ENCODE measurements at regions not wholly inside any gene's neighbourhood (a gene's known extent, or its start where the extent isn't known, plus 50 kb on each side); places are given as distances from the start of the nearest gene placed in this dataset.

- Histone ChIP-seq H3K27ac (ENCODE audit: low read depth, low read length) (no peak overlapping the region), H3K9me3 (ENCODE audit: control insufficient read depth, insufficient read depth, low read length) (no peaks in the 10 kb centered on the region), H3K27me3 (ENCODE audit: control insufficient read depth, insufficient read depth, low read length) (no peaks in the 10 kb centered on the region), H3K4me3 (ENCODE audit: low read depth, low read length) (no peak overlapping the region)
- DNase-seq (ENCODE audit: low read depth, low spot score) = no peak
- ChIA-PET POLR2A (no interaction called here), CTCF (interaction anchor here (0.5 kb wide), 1 partner anchor 426 kb away, joined by 8 read pairs; no protein-coding TSS in a partner anchor)
- TF ChIP-seq CTCF (IDR thresholded peaks at IDR 0.05; ENCODE audit: low read depth, low read length) = no peak
These were observed 130.0 kb upstream of the ARHGAP5 start for GRCh38 chr14:31947076-31947475.

- DNase-seq (ENCODE audit: low read depth, low spot score) = no peak
- POLR2A ChIA-PET = no interaction called here
These were observed 129.2 kb upstream of the ARHGAP5 start for GRCh38 chr14:31947680-31948595.

GRCh38 chr14:31949709-31950108 is 127.4 kb upstream of the ARHGAP5 start:
- Histone ChIP-seq H3K27me3 (ENCODE audit: control insufficient read depth, insufficient read depth, low read length) (no peaks in the 10 kb centered on the region), H3K9me3 (ENCODE audit: control insufficient read depth, insufficient read depth, low read length) (no peaks in the 10 kb centered on the region), H3K4me3 (ENCODE audit: low read depth, low read length) (no peak overlapping the region), H3K27ac (ENCODE audit: low read depth, low read length) (no peak overlapping the region)
- ChIA-PET POLR2A (no interaction called here), CTCF (interaction anchor here (0.5 to 1.2 kb wide), 3 partner anchors 9 to 1867 kb away, joined by 3 to 6 read pairs (median 3); no protein-coding TSS in a partner anchor)
- DNase-seq (ENCODE audit: low read depth, low spot score) = no peak
- TF ChIP-seq CTCF (IDR thresholded peaks at IDR 0.05; ENCODE audit: low read depth, low read length) = no peak

More at GRCh38 chr14:31947680-31948595, 129.2 kb upstream of the ARHGAP5 start:
- no peak overlapping the region for H3K4me3 ChIP-seq (ENCODE audit: low read depth, low read length)
- TF ChIP-seq CTCF (IDR thresholded peaks at IDR 0.05; ENCODE audit: low read depth, low read length) = no peak
- H3K9me3 ChIP-seq (ENCODE audit: control insufficient read depth, insufficient read depth, low read length) = no peaks in the 10 kb centered on the region
- CTCF ChIA-PET = interaction anchor here (0.5 kb wide), 1 partner anchor 425 kb away, joined by 8 read pairs; no protein-coding TSS in a partner anchor
- no peaks in the 10 kb centered on the region for H3K27me3 ChIP-seq (ENCODE audit: control insufficient read depth, insufficient read depth, low read length)
- H3K27ac ChIP-seq (ENCODE audit: low read depth, low read length) = no peak overlapping the region

- POLR2A ChIA-PET = no interaction called here
- CTCF ChIA-PET = interaction anchor here (0.5 to 1.5 kb wide), 4 partner anchors 9 to 1868 kb away, joined by 3 to 6 read pairs (median 4); no protein-coding TSS in a partner anchor
- H3K27ac ChIP-seq (ENCODE audit: low read depth, low read length) = no peak overlapping the region
These were observed 126.8 kb upstream of the ARHGAP5 start for GRCh38 chr14:31950331-31950730.

More at GRCh38 chr14:31950331-31950730, 126.8 kb upstream of the ARHGAP5 start:
- no peaks in the 10 kb centered on the region for H3K9me3 ChIP-seq (ENCODE audit: control insufficient read depth, insufficient read depth, low read length)
- H3K27me3 ChIP-seq (ENCODE audit: control insufficient read depth, insufficient read depth, low read length) = no peaks in the 10 kb centered on the region
- no peak for DNase-seq (ENCODE audit: low read depth, low spot score)
- no peak for TF ChIP-seq CTCF (IDR thresholded peaks at IDR 0.05; ENCODE audit: low read depth, low read length)
- H3K4me3 ChIP-seq (ENCODE audit: low read depth, low read length) = no peak overlapping the region

Measured in AG04450 (cell line).